ENCODE measurements at regions not wholly inside any gene's neighbourhood (a gene's known extent, or its start where the extent isn't known, plus 50 kb on each side); places are given as distances from the start of the nearest gene placed in this dataset.

DNA sequence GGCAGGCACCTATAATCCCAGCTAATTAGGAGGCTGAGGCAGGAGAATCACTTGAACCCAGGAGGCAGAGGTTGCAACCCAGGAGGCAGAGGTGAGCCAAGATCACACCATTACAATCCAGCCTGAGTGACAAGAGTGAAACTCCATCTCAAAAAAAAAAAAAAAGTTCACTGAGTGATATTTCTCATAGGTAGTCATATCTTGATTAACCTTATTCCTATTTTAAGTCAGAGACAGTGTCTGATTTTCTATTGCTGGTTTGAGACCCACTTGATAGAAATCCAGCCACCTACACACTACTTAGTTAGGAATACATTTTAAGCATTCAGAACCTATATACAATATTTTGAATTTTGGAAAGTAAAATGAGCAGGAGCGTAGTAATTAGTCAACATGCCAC lies 357.4 kb upstream of the ADGRL2 start:
- TF ChIP-seq, protein P1, sequence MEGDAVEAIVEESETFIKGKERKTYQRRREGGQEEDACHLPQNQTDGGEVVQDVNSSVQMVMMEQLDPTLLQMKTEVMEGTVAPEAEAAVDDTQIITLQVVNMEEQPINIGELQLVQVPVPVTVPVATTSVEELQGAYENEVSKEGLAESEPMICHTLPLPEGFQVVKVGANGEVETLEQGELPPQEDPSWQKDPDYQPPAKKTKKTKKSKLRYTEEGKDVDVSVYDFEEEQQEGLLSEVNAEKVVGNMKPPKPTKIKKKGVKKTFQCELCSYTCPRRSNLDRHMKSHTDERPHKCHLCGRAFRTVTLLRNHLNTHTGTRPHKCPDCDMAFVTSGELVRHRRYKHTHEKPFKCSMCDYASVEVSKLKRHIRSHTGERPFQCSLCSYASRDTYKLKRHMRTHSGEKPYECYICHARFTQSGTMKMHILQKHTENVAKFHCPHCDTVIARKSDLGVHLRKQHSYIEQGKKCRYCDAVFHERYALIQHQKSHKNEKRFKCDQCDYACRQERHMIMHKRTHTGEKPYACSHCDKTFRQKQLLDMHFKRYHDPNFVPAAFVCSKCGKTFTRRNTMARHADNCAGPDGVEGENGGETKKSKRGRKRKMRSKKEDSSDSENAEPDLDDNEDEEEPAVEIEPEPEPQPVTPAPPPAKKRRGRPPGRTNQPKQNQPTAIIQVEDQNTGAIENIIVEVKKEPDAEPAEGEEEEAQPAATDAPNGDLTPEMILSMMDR (IDR thresholded peaks at IDR 0.05), result no peak
- TF ChIP-seq POLR2A (IDR thresholded peaks at IDR 0.05) (no peak), POLR2AphosphoS5 (IDR thresholded peaks at IDR 0.05) (no peak)

Data from breast epithelium (tissue), 3 donors.